ENCODE measurements at regions not wholly inside any gene's neighbourhood (a gene's known extent, or its start where the extent isn't known, plus 50 kb on each side); places are given as distances from the start of the nearest gene placed in this dataset.

- WGBS, 2 experiments, result 87 to 89% methylated on average over 6 of the region's 6 CpGs
- Histone ChIP-seq H3K9me3 (ENCODE audit: control insufficient read depth, low read length) (no peaks in the 10 kb centered on the region), H3K27me3 (ENCODE audit: control insufficient read depth, insufficient read depth, low read length, poor library complexity, severe bottlenecking) (no peaks in the 10 kb centered on the region), H3K4me1 (ENCODE audit: control insufficient read depth, insufficient read depth, low read length) (no peaks in the 10 kb centered on the region), H3K4me3 (ENCODE audit: insufficient read depth, low read depth, low read length) (no peak overlapping the region), H3K27ac (ENCODE audit: insufficient read depth, low read depth, low read length, poor library complexity, severe bottlenecking) (no peak overlapping the region), H3K36me3 (ENCODE audit: control insufficient read depth, insufficient read depth, low read length) (no peaks in the 10 kb centered on the region)
These were observed 70.2 kb downstream of the HRH4 start for GRCh38 chr18:24530630-24531111.

GRCh38 chr18:24534271-24534670 lies 73.8 kb downstream of the HRH4 start:
- Histone ChIP-seq H3K4me3 (ENCODE audit: insufficient read depth, low read depth, low read length) (no peak overlapping the region), H3K27me3 (ENCODE audit: control insufficient read depth, insufficient read depth, low read length, poor library complexity, severe bottlenecking) (no peaks in the 10 kb centered on the region), H3K36me3 (ENCODE audit: control insufficient read depth, insufficient read depth, low read length) (no peaks in the 10 kb centered on the region), H3K27ac (ENCODE audit: insufficient read depth, low read depth, low read length, poor library complexity, severe bottlenecking) (no peak overlapping the region), H3K9me3 (ENCODE audit: control insufficient read depth, low read length) (no peaks in the 10 kb centered on the region), H3K4me1 (ENCODE audit: control insufficient read depth, insufficient read depth, low read length) (no peaks in the 10 kb centered on the region)
- 92 to 95% methylated on average over 6 of the region's 6 CpGs for WGBS, 2 experiments

- WGBS, 2 experiments, result 85 to 93% methylated on average over 3 to 4 of the region's 4 CpGs
- H3K9me3 ChIP-seq (ENCODE audit: control insufficient read depth, low read length), result no peaks in the 10 kb centered on the region
- no peaks in the 10 kb centered on the region for H3K36me3 ChIP-seq (ENCODE audit: control insufficient read depth, insufficient read depth, low read length)
- no peak overlapping the region for H3K27ac ChIP-seq (ENCODE audit: insufficient read depth, low read depth, low read length, poor library complexity, severe bottlenecking)
- no peaks in the 10 kb centered on the region for H3K27me3 ChIP-seq (ENCODE audit: control insufficient read depth, insufficient read depth, low read length, poor library complexity, severe bottlenecking)
- no peak overlapping the region for H3K4me3 ChIP-seq (ENCODE audit: insufficient read depth, low read depth, low read length)
- no peaks in the 10 kb centered on the region for H3K4me1 ChIP-seq (ENCODE audit: control insufficient read depth, insufficient read depth, low read length)
These were observed 74.3 kb downstream of the HRH4 start for GRCh38 chr18:24534737-24535136.

- Histone ChIP-seq H3K4me1 (ENCODE audit: control insufficient read depth, insufficient read depth, low read length) (no peaks in the 10 kb centered on the region), H3K4me3 (ENCODE audit: insufficient read depth, low read depth, low read length) (no peak overlapping the region), H3K27me3 (ENCODE audit: control insufficient read depth, insufficient read depth, low read length, poor library complexity, severe bottlenecking) (no peaks in the 10 kb centered on the region), H3K36me3 (ENCODE audit: control insufficient read depth, insufficient read depth, low read length) (no peaks in the 10 kb centered on the region), H3K27ac (ENCODE audit: insufficient read depth, low read depth, low read length, poor library complexity, severe bottlenecking) (no peak overlapping the region), H3K9me3 (ENCODE audit: control insufficient read depth, low read length) (no peaks in the 10 kb centered on the region)
- 91 to 93% methylated on average over 2 to 3 of the region's 3 CpGs for WGBS, 2 experiments
These were observed 75.3 kb downstream of the HRH4 start for GRCh38 chr18:24535527-24536295.

- no peaks in the 10 kb centered on the region for H3K9me3 ChIP-seq (ENCODE audit: control insufficient read depth, low read length)
- no peaks in the 10 kb centered on the region for H3K4me1 ChIP-seq (ENCODE audit: control insufficient read depth, insufficient read depth, low read length)
- no peak overlapping the region for H3K27ac ChIP-seq (ENCODE audit: insufficient read depth, low read depth, low read length, poor library complexity, severe bottlenecking)
- H3K36me3 ChIP-seq (ENCODE audit: control insufficient read depth, insufficient read depth, low read length), result no peaks in the 10 kb centered on the region
- H3K4me3 ChIP-seq (ENCODE audit: insufficient read depth, low read depth, low read length), result no peak overlapping the region
- 77 to 86% methylated on average over 4 of the region's 4 CpGs for WGBS, 2 experiments
- no peaks in the 10 kb centered on the region for H3K27me3 ChIP-seq (ENCODE audit: control insufficient read depth, insufficient read depth, low read length, poor library complexity, severe bottlenecking)
These were observed 75.9 kb downstream of the HRH4 start for GRCh38 chr18:24536326-24536725.

- H3K4me3 ChIP-seq (ENCODE audit: insufficient read depth, low read depth, low read length), result no peak overlapping the region
- no peaks in the 10 kb centered on the region for H3K36me3 ChIP-seq (ENCODE audit: control insufficient read depth, insufficient read depth, low read length)
- H3K9me3 ChIP-seq (ENCODE audit: control insufficient read depth, low read length), result no peaks in the 10 kb centered on the region
- H3K27me3 ChIP-seq (ENCODE audit: control insufficient read depth, insufficient read depth, low read length, poor library complexity, severe bottlenecking), result no peaks in the 10 kb centered on the region
- no peak overlapping the region for H3K27ac ChIP-seq (ENCODE audit: insufficient read depth, low read depth, low read length, poor library complexity, severe bottlenecking)
- 86 to 93% methylated on average over 1 of the region's 1 CpG for WGBS, 2 experiments
- H3K4me1 ChIP-seq (ENCODE audit: control insufficient read depth, insufficient read depth, low read length), result no peaks in the 10 kb centered on the region
These were observed 76.4 kb downstream of the HRH4 start for GRCh38 chr18:24536834-24537233.

- Histone ChIP-seq H3K27ac (ENCODE audit: insufficient read depth, low read depth, low read length, poor library complexity, severe bottlenecking) (no peak overlapping the region), H3K4me3 (ENCODE audit: insufficient read depth, low read depth, low read length) (no peak overlapping the region), H3K27me3 (ENCODE audit: control insufficient read depth, insufficient read depth, low read length, poor library complexity, severe bottlenecking) (no peaks in the 10 kb centered on the region), H3K9me3 (ENCODE audit: control insufficient read depth, low read length) (no peaks in the 10 kb centered on the region), H3K36me3 (ENCODE audit: control insufficient read depth, insufficient read depth, low read length) (no peaks in the 10 kb centered on the region), H3K4me1 (ENCODE audit: control insufficient read depth, insufficient read depth, low read length) (no peaks in the 10 kb centered on the region)
- 97 to 98% methylated on average over 4 to 5 of the region's 5 CpGs for WGBS, 2 experiments
These were observed 78.2 kb downstream of the HRH4 start for GRCh38 chr18:24538414-24539264.

- no peaks in the 10 kb centered on the region for H3K27me3 ChIP-seq (ENCODE audit: control insufficient read depth, insufficient read depth, low read length, poor library complexity, severe bottlenecking)
- 95 to 99% methylated on average over 4 of the region's 4 CpGs for WGBS, 2 experiments
- H3K27ac ChIP-seq (ENCODE audit: insufficient read depth, low read depth, low read length, poor library complexity, severe bottlenecking), result no peak overlapping the region
- no peaks in the 10 kb centered on the region for H3K36me3 ChIP-seq (ENCODE audit: control insufficient read depth, insufficient read depth, low read length)
- H3K4me1 ChIP-seq (ENCODE audit: control insufficient read depth, insufficient read depth, low read length), result no peaks in the 10 kb centered on the region
- H3K9me3 ChIP-seq (ENCODE audit: control insufficient read depth, low read length), result no peaks in the 10 kb centered on the region
- H3K4me3 ChIP-seq (ENCODE audit: insufficient read depth, low read depth, low read length), result no peak overlapping the region
These were observed 79.6 kb downstream of the HRH4 start for GRCh38 chr18:24539866-24540617.

- H3K4me3 ChIP-seq (ENCODE audit: insufficient read depth, low read depth, low read length), result no peak overlapping the region
- no peaks in the 10 kb centered on the region for H3K36me3 ChIP-seq (ENCODE audit: control insufficient read depth, insufficient read depth, low read length)
- no peaks in the 10 kb centered on the region for H3K27me3 ChIP-seq (ENCODE audit: control insufficient read depth, insufficient read depth, low read length, poor library complexity, severe bottlenecking)
- WGBS, 2 experiments, result 78 to 81% methylated on average over 8 of the region's 8 CpGs
- no peaks in the 10 kb centered on the region for H3K4me1 ChIP-seq (ENCODE audit: control insufficient read depth, insufficient read depth, low read length)
- H3K9me3 ChIP-seq (ENCODE audit: control insufficient read depth, low read length), result no peaks in the 10 kb centered on the region
- no peak overlapping the region for H3K27ac ChIP-seq (ENCODE audit: insufficient read depth, low read depth, low read length, poor library complexity, severe bottlenecking)
These were observed 80.5 kb downstream of the HRH4 start for GRCh38 chr18:24540896-24541295.

Data from ectodermal cell (in vitro differentiated cells).